ENCODE measurements at regions not wholly inside any gene's neighbourhood (a gene's known extent, or its start where the extent isn't known, plus 50 kb on each side); places are given as distances from the start of the nearest gene placed in this dataset.

GRCh38 chr18:11323359-11323819, 174.0 kb upstream of the PIEZO2 start:
- TF ChIP-seq CTCF (conservative IDR thresholded peaks at IDR 0.05; ENCODE audit: low read depth in 2 of 2): no peak
- TF ChIP-seq REST (IDR thresholded peaks at IDR 0.05; ENCODE audit: unreplicated experiment): no peak
- no peak for TF ChIP-seq POLR2AphosphoS5 (IDR thresholded peaks at IDR 0.05; ENCODE audit: low read depth)
- no peak for TF ChIP-seq JUNB (IDR thresholded peaks at IDR 0.05; ENCODE audit: unreplicated experiment)
- no peak for TF ChIP-seq EZH2 (IDR thresholded peaks at IDR 0.05; ENCODE audit: low read depth, unreplicated experiment)
- no peak for TF ChIP-seq EZH2phosphoT487 (IDR thresholded peaks at IDR 0.05; ENCODE audit: unreplicated experiment)
- TF ChIP-seq CREB1 (CRISPR knock-in tag; IDR thresholded peaks at IDR 0.05; ENCODE audit: low read depth): no peak
- TF ChIP-seq ZNF462 (CRISPR knock-in tag; IDR thresholded peaks at IDR 0.05): no peak
- no peak for TF ChIP-seq ETS1 (IDR thresholded peaks at IDR 0.05)
- no peak for TF ChIP-seq ZNF114 (CRISPR knock-in tag; IDR thresholded peaks at IDR 0.05)
- TF ChIP-seq NANOG (IDR thresholded peaks at IDR 0.05; ENCODE audit: borderline replicate concordance): no peak
- TF ChIP-seq ZNF331 (CRISPR knock-in tag; IDR thresholded peaks at IDR 0.05; ENCODE audit: low read depth): no peak
- no peak for TF ChIP-seq STAT1 (IDR thresholded peaks at IDR 0.05; ENCODE audit: unreplicated experiment)
